Sigmoid colon (tissue), 4 donors: ENCODE measurements at regions not wholly inside any gene's neighbourhood (a gene's known extent, or its start where the extent isn't known, plus 50 kb on each side); places are given as distances from the start of the nearest gene placed in this dataset.

Source experiments
- CTCF ChIP-seq, 4 experiments: fragments of 450-650 bp in 3 of 4; fragments of 200-600 bp in 1 of 4; IDR thresholded peaks; one replicate each; pipeline ENCODE4 v1.5.1; 2016 to 2019; ENCODE audit warnings: antibody characterized with exemption in 4 of 4, mild to moderate bottlenecking in 3 of 4, moderate library complexity in 2 of 4
- EP300 ChIP-seq, 4 donors: sonication (generic); formaldehyde crosslinking; IDR thresholded peaks; one replicate each; pipeline ENCODE4 v1.6.1; 2017; ENCODE audit warnings: antibody characterized with exemption in 4 of 4
- POLR2A ChIP-seq, 2 donors: fragments of 450-650 bp; IDR thresholded peaks; one replicate each; pipeline ENCODE4 v1.6.1; 2016; ENCODE audit warnings: antibody characterized with exemption in 2 of 2, mild to moderate bottlenecking in 2 of 2, moderate library complexity in 2 of 2
- POLR2AphosphoS5 ChIP-seq, 4 donors: sonication (generic); formaldehyde crosslinking; IDR thresholded peaks; one replicate each; pipeline ENCODE4 v1.6.1; 2017; ENCODE audit warnings: antibody characterized with exemption in 4 of 4

DNA sequence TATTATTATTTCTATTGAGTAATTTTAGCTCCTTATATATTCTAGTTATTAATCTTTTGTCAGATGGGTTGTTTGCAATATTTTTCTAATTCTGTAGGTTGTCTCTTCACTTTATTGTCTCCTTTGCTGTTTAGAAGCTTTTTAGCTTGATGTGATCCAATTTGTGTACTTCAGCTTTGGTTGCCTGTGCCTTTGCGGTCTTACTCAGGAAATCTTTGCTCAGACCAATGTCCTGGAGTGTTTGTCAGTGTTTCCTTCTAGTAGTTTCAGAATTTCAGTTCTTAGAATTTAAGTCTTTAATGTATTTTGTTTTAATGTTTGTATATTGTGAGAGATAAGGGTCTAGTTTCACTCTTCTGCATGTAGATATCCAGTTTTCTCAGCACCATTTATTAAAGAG, 916.0 kb upstream of the EYS start:
- no peak for TF ChIP-seq POLR2AphosphoS5 (IDR thresholded peaks at IDR 0.05)
- no peak for TF ChIP-seq CTCF (IDR thresholded peaks at IDR 0.05)
- TF ChIP-seq POLR2A (IDR thresholded peaks at IDR 0.05) = no peak
- TF ChIP-seq EP300 (IDR thresholded peaks at IDR 0.05) = no peak
